ENCODE measurements at regions not wholly inside any gene's neighbourhood (a gene's known extent, or its start where the extent isn't known, plus 50 kb on each side); places are given as distances from the start of the nearest gene placed in this dataset.

DNA sequence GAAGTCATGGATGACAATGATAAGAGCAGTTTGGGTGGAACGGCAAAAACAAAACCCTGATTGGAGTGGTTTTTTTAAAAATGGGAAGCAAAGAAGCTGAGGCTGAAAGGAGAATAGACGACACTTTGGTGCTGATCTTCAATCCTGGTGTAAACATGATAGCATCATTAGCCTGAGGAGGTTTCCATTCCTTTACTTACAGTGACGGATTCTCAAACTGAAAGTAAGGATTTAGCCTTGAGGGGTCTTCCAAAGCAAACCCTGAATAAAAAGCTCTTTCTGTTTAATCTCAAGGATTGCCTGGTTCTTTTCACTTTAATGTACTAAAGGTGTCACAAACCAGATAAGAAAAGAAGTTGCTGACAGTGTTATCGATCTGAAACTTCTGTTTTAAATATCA is 69.3 kb downstream of the KCNJ2 start:
- Mint-ChIP-seq H3K36me3 (peaks cover 2% of the 10 kb centered on the region; the same call in 1 of the 2 replicates), H3K9me3 (peaks cover 18% of the 10 kb centered on the region), H3K4me1 (no peaks in the 10 kb centered on the region), H3K4me3 (no peak overlapping the region), H3K27ac (no peak overlapping the region), H3K27me3 (ENCODE audit: low read depth) (no peaks in the 10 kb centered on the region)
- ATAC-seq, result no peak
- no peak for DNase-seq (ENCODE audit: low spot score)
- CTCF ChIA-PET, result no interaction called here
- no peak for TF ChIP-seq SOX15 (CRISPR knock-in tag; IDR thresholded peaks at IDR 0.05)
- TF ChIP-seq, protein P1, sequence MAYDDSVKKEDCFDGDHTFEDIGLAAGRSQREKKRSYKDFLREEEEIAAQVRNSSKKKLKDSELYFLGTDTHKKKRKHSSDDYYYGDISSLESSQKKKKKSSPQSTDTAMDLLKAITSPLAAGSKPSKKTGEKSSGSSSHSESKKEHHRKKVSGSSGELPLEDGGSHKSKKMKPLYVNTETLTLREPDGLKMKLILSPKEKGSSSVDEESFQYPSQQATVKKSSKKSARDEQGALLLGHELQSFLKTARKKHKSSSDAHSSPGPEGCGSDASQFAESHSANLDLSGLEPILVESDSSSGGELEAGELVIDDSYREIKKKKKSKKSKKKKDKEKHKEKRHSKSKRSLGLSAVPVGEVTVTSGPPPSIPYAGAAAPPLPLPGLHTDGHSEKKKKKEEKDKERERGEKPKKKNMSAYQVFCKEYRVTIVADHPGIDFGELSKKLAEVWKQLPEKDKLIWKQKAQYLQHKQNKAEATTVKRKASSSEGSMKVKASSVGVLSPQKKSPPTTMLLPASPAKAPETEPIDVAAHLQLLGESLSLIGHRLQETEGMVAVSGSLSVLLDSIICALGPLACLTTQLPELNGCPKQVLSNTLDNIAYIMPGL (CRISPR knock-in tag; IDR thresholded peaks at IDR 0.05), result no peak
- POLR2A ChIA-PET, result no interaction called here

DNA sequence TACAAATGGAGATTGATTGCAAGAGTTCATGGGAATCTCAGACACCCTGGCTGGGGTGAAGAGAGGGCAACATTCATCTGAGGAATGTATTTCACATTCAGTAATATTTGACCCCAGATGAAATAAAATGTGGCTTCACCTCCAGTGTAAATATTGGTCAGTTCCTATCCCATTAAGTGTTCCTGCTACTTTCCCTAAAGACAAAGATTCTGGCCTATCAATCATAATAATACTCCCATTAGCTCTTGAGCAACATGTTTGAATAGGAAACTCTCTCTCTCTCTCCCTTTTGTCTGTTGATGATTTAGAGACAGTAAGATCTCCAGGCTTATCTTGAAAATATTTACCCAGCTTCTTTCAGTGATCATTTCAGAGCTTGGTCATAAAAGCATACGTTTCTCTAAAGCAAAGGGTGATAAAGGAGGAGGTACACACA is 70.1 kb downstream of the KCNJ2 start:
- CTCF ChIA-PET, result no interaction called here
- no peak overlapping the region for H3K27ac Mint-ChIP-seq

DNA sequence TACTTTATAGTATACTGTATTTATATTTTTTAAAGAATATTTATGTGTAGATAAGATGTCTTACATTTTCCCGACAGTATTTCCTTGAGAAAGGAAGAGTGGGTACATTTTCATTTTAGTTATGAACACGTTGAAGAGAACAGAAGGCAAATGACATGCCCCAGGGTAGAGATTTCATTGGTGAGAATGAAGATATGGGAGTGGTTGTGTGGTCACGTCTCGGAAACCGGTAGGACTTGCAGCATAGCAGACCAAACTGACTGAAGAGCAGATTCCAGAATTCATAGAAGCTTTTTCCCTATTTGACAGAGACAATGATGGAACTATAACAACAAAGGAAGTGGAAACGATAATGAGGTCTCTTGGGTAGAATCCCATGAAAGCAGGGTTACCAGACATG is 71.7 kb downstream of the KCNJ2 start:
- DNase-seq (ENCODE audit: low spot score) (no peak), ATAC-seq (no peak)
- no peaks in the 10 kb centered on the region for H3K36me3 Mint-ChIP-seq
- CTCF ChIA-PET, result no interaction called here
- TF ChIP-seq, protein P2, sequence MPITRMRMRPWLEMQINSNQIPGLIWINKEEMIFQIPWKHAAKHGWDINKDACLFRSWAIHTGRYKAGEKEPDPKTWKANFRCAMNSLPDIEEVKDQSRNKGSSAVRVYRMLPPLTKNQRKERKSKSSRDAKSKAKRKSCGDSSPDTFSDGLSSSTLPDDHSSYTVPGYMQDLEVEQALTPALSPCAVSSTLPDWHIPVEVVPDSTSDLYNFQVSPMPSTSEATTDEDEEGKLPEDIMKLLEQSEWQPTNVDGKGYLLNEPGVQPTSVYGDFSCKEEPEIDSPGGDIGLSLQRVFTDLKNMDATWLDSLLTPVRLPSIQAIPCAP (CRISPR knock-in tag; IDR thresholded peaks at IDR 0.05), result no peak
- TF ChIP-seq ZNF138 (CRISPR knock-in tag; conservative IDR thresholded peaks at IDR 0.05), result no peak
- TF ChIP-seq, protein P3, sequence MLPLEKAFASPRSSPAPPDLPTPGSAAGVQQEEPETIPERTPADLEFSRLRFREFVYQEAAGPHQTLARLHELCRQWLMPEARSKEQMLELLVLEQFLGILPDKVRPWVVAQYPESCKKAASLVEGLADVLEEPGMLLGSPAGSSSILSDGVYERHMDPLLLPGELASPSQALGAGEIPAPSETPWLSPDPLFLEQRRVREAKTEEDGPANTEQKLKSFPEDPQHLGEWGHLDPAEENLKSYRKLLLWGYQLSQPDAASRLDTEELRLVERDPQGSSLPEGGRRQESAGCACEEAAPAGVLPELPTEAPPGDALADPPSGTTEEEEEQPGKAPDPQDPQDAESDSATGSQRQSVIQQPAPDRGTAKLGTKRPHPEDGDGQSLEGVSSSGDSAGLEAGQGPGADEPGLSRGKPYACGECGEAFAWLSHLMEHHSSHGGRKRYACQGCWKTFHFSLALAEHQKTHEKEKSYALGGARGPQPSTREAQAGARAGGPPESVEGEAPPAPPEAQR (CRISPR knock-in tag; IDR thresholded peaks at IDR 0.05), result no peak
- TF ChIP-seq FOXJ3 (CRISPR knock-in tag; IDR thresholded peaks at IDR 0.05; ENCODE audit: borderline replicate concordance), result no peak
- TF ChIP-seq, protein P4, sequence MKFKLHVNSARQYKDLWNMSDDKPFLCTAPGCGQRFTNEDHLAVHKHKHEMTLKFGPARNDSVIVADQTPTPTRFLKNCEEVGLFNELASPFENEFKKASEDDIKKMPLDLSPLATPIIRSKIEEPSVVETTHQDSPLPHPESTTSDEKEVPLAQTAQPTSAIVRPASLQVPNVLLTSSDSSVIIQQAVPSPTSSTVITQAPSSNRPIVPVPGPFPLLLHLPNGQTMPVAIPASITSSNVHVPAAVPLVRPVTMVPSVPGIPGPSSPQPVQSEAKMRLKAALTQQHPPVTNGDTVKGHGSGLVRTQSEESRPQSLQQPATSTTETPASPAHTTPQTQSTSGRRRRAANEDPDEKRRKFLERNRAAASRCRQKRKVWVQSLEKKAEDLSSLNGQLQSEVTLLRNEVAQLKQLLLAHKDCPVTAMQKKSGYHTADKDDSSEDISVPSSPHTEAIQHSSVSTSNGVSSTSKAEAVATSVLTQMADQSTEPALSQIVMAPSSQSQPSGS (CRISPR knock-in tag; IDR thresholded peaks at IDR 0.05; ENCODE audit: borderline replicate concordance, low read depth), result no peak
- TF ChIP-seq ATF1 (CRISPR knock-in tag; IDR thresholded peaks at IDR 0.05), result no peak
- peaks cover 7% of the 10 kb centered on the region for H3K9me3 Mint-ChIP-seq
- 0 out of 2 replicates have a peak, but pooled peaks cover 2% of the 10 kb centered on the region for H3K4me1 Mint-ChIP-seq
- H3K4me3 Mint-ChIP-seq, result no peak overlapping the region
- no peak overlapping the region for H3K27ac Mint-ChIP-seq
- no peaks in the 10 kb centered on the region for H3K27me3 Mint-ChIP-seq (ENCODE audit: low read depth)
- POLR2A ChIA-PET, result no interaction called here

More for the DNA sequence above, 70.1 kb downstream of the KCNJ2 start:
- Mint-ChIP-seq H3K9me3 (peaks cover 15% of the 10 kb centered on the region), H3K27me3 (ENCODE audit: low read depth) (no peaks in the 10 kb centered on the region), H3K36me3 (no peaks in the 10 kb centered on the region), H3K4me3 (no peak overlapping the region), H3K4me1 (no peaks in the 10 kb centered on the region)
- TF ChIP-seq PRRX2 (CRISPR knock-in tag; IDR thresholded peaks at IDR 0.05) (no peak), CREB1 (CRISPR knock-in tag; IDR thresholded peaks at IDR 0.05) (no peak), NFE2L1 (CRISPR knock-in tag; IDR thresholded peaks at IDR 0.05) (no peak), ZNF263 (CRISPR knock-in tag; IDR thresholded peaks at IDR 0.05; ENCODE audit: low read depth) (no peak), TEAD1 (CRISPR knock-in tag; IDR thresholded peaks at IDR 0.05) (no peak), NR2C2 (CRISPR knock-in tag; IDR thresholded peaks at IDR 0.05) (no peak), JAZF1 (CRISPR knock-in tag; IDR thresholded peaks at IDR 0.05) (no peak)
- TF ChIP-seq, protein P5, sequence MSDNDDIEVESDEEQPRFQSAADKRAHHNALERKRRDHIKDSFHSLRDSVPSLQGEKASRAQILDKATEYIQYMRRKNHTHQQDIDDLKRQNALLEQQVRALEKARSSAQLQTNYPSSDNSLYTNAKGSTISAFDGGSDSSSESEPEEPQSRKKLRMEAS (CRISPR knock-in tag; IDR thresholded peaks at IDR 0.05), result no peak
- no peak for DNase-seq (ENCODE audit: low spot score)
- POLR2A ChIA-PET, result no interaction called here
- no peak for ATAC-seq
